ENCODE measurements at regions not wholly inside any gene's neighbourhood (a gene's known extent, or its start where the extent isn't known, plus 50 kb on each side); places are given as distances from the start of the nearest gene placed in this dataset.

DNA sequence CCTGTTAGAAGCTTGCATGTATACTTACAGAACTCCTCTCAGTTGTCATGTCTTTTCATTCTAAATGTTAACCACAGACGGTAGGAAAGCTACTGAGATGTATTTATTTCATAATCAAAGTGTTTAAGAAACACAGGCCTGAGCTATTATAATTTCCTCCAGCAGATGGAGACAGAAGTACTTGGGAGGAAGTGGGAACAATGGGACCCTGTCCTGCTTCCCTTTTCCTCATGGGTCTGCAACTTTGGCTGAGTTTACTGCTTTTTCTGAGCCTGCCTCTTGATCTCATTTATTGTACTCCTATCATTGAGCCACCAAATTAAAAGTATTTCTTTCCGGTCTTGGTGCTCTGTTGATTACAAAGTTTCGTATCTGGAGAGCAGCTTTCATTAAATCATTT is 67.7 kb upstream of the SPANXN2 start:
- DNase-seq (no peak), ATAC-seq (ENCODE audit: low read depth) (no peak)
- Histone ChIP-seq H3K4me1 (ENCODE audit: control insufficient read depth, insufficient read depth, low read length) (no peaks in the 10 kb centered on the region), H2BK15ac (ENCODE audit: low read depth, low read length) (no peak overlapping the region), H2BK120ac (ENCODE audit: low read depth, low read length) (no peak overlapping the region), H3K14ac (replicated peaks; ENCODE audit: low read depth, low read length) (no peak overlapping the region), H3K9me3 (ENCODE audit: control insufficient read depth, insufficient read depth, low read length) (no peaks in the 10 kb centered on the region; the same call in 1 of the 2 replicates), H3K4me2 (ENCODE audit: low read depth, low read length) (no peak overlapping the region), H3K18ac (ENCODE audit: low read depth, low read length) (no peak overlapping the region), H2AK9ac (replicated peaks; ENCODE audit: low read depth, low read length, poor library complexity) (no peak overlapping the region), H3K4me3 (ENCODE audit: insufficient read depth, low read depth, low read length) (no peak overlapping the region), H3K23ac (ENCODE audit: low read depth, low read length) (no peak overlapping the region), H4K5ac (ENCODE audit: low read depth, low read length) (no peak overlapping the region), H3K4ac (ENCODE audit: low read depth, low read length) (no peak overlapping the region), H2AK5ac (ENCODE audit: low read depth, low read length) (no peak overlapping the region), H3K9me1 (ENCODE audit: insufficient read depth, low read length) (no peaks in the 10 kb centered on the region), H2AFZ (replicated peaks; ENCODE audit: low read length, poor library complexity) (no peak overlapping the region), H3K79me1 (ENCODE audit: low read depth in 1 of 2, low read length in 2 of 2) (no peaks in the 10 kb centered on the region), H3K56ac (ENCODE audit: extremely low read depth, insufficient read depth, low read length) (no peak overlapping the region), H3K27ac (ENCODE audit: insufficient read depth, low read length) (no peak overlapping the region), H2BK20ac (ENCODE audit: low read depth, low read length) (no peak overlapping the region), H3K9ac (ENCODE audit: low read depth, low read length) (no peak overlapping the region), H4K91ac (ENCODE audit: insufficient read depth, low read depth, low read length) (no peak overlapping the region), H3K36me3 (ENCODE audit: control insufficient read depth, insufficient read depth, low read length) (no peaks in the 10 kb centered on the region), H3K27me3 (ENCODE audit: control insufficient read depth, insufficient read depth, low read length) (no peaks in the 10 kb centered on the region), H4K8ac (ENCODE audit: low read depth in 2 of 2, low read length in 2 of 2) (no peak overlapping the region), H4K20me1 (ENCODE audit: insufficient read depth, low read length) (no peaks in the 10 kb centered on the region), H2BK5ac (ENCODE audit: low read depth, low read length, poor library complexity, severe bottlenecking) (no peak overlapping the region)
- in situ Hi-C loops (cut with MboI; ENCODE audit: low sequenced_read_pairs) (no loop called here), intact Hi-C loops (cut with micrococcal nuclease) (no loop called here), dilution Hi-C loops (cut with HindIII; ENCODE audit: low sequenced_read_pairs, unreplicated experiment) (no loop called here)
- no TSS peak for BruUV-seq (replicated peaks)
- ChIA-PET POLR2A (ENCODE audit: unreplicated experiment) (no interaction called here), CTCF (no interaction called here)
- TF ChIP-seq CEBPB (IDR thresholded peaks at IDR 0.05; ENCODE audit: low read depth, low read length) (no peak), MAFK (IDR thresholded peaks at IDR 0.05; ENCODE audit: low read depth, low read length) (no peak), BHLHE40 (IDR thresholded peaks at IDR 0.05; ENCODE audit: low read depth, low read length) (no peak), RCOR1 (IDR thresholded peaks at IDR 0.05; ENCODE audit: insufficient replicate concordance, low read length) (no peak), CHD1 (IDR thresholded peaks at IDR 0.05; ENCODE audit: low read depth, low read length) (no peak), RAD21 (IDR thresholded peaks at IDR 0.05; ENCODE audit: low read length) (0 out of 2 replicates have a peak, but pooled peaks have one; percentile 25), RFX5 (IDR thresholded peaks at IDR 0.05; ENCODE audit: low read depth, low read length) (no peak), FOS (IDR thresholded peaks at IDR 0.05; ENCODE audit: low read depth, low read length) (no peak), MAZ (IDR thresholded peaks at IDR 0.05; ENCODE audit: borderline replicate concordance, low read depth, low read length) (no peak), NFE2L2 (IDR thresholded peaks at IDR 0.05; ENCODE audit: low read depth, low read length) (no peak), POLR2A (IDR thresholded peaks at IDR 0.05; ENCODE audit: low read depth, low read length) (no peak), SMC3 (IDR thresholded peaks at IDR 0.05; ENCODE audit: low read depth, low read length) (no peak), MXI1 (IDR thresholded peaks at IDR 0.05; ENCODE audit: borderline replicate concordance, low read depth, low read length) (no peak)
- TF ChIP-seq, protein P1, sequence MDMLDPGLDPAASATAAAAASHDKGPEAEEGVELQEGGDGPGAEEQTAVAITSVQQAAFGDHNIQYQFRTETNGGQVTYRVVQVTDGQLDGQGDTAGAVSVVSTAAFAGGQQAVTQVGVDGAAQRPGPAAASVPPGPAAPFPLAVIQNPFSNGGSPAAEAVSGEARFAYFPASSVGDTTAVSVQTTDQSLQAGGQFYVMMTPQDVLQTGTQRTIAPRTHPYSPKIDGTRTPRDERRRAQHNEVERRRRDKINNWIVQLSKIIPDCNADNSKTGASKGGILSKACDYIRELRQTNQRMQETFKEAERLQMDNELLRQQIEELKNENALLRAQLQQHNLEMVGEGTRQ (IDR thresholded peaks at IDR 0.05; ENCODE audit: low read depth, low read length) = no peak
- TF ChIP-seq, protein P2, sequence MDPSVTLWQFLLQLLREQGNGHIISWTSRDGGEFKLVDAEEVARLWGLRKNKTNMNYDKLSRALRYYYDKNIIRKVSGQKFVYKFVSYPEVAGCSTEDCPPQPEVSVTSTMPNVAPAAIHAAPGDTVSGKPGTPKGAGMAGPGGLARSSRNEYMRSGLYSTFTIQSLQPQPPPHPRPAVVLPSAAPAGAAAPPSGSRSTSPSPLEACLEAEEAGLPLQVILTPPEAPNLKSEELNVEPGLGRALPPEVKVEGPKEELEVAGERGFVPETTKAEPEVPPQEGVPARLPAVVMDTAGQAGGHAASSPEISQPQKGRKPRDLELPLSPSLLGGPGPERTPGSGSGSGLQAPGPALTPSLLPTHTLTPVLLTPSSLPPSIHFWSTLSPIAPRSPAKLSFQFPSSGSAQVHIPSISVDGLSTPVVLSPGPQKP (IDR thresholded peaks at IDR 0.05; ENCODE audit: borderline replicate concordance, low read depth, low read length) = no peak
- TF ChIP-seq, protein P3, sequence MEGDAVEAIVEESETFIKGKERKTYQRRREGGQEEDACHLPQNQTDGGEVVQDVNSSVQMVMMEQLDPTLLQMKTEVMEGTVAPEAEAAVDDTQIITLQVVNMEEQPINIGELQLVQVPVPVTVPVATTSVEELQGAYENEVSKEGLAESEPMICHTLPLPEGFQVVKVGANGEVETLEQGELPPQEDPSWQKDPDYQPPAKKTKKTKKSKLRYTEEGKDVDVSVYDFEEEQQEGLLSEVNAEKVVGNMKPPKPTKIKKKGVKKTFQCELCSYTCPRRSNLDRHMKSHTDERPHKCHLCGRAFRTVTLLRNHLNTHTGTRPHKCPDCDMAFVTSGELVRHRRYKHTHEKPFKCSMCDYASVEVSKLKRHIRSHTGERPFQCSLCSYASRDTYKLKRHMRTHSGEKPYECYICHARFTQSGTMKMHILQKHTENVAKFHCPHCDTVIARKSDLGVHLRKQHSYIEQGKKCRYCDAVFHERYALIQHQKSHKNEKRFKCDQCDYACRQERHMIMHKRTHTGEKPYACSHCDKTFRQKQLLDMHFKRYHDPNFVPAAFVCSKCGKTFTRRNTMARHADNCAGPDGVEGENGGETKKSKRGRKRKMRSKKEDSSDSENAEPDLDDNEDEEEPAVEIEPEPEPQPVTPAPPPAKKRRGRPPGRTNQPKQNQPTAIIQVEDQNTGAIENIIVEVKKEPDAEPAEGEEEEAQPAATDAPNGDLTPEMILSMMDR (conservative IDR thresholded peaks at IDR 0.05; ENCODE audit: low read depth, low read length) = peak; percentile 25; the same call in 1 of the 2 replicates
- no CpG with 5 or more reads among the region's 3 CpGs for WGBS, 2 experiments (ENCODE audit: extremely low coverage in 2 of 2, insufficient read length in 1 of 2)

Measured in IMR-90 (cell line).